ENCODE measurements at regions not wholly inside any gene's neighbourhood (a gene's known extent, or its start where the extent isn't known, plus 50 kb on each side); places are given as distances from the start of the nearest gene placed in this dataset.
"Not testable (repeated sequence)": the region's sequence is repeated elsewhere in the genome, so short reads cannot be mapped to it uniquely, and the experiment has no call there.

DNA sequence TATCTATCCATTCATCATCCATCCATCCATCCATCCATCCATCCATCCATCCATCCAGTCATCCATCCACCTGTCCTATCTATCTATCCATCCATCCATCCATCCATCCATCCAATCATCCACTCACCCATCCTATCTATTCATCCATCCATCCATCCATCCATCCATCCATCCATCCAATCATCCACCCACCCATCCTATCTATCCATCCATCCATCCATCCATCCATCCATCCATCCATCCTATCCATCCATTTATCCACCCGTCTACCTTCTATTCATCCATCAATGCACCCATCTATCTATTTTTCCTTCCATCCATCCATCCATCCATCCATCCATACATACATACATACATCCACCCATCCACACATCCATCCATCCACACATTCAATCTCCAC is 540.1 kb downstream of the TBC1D22A start:
- TF ChIP-seq TRIM28 (IDR thresholded peaks at IDR 0.05; ENCODE audit: borderline replicate concordance, low read length); OSR2 (tag by site-specific recombination; IDR thresholded peaks at IDR 0.05); ZFHX2 (tag by site-specific recombination; conservative IDR thresholded peaks at IDR 0.05); ZNF311 (tag by site-specific recombination; IDR thresholded peaks at IDR 0.05; ENCODE audit: borderline replicate concordance): not testable (repeated sequence)
- TF ChIP-seq, protein P1, sequence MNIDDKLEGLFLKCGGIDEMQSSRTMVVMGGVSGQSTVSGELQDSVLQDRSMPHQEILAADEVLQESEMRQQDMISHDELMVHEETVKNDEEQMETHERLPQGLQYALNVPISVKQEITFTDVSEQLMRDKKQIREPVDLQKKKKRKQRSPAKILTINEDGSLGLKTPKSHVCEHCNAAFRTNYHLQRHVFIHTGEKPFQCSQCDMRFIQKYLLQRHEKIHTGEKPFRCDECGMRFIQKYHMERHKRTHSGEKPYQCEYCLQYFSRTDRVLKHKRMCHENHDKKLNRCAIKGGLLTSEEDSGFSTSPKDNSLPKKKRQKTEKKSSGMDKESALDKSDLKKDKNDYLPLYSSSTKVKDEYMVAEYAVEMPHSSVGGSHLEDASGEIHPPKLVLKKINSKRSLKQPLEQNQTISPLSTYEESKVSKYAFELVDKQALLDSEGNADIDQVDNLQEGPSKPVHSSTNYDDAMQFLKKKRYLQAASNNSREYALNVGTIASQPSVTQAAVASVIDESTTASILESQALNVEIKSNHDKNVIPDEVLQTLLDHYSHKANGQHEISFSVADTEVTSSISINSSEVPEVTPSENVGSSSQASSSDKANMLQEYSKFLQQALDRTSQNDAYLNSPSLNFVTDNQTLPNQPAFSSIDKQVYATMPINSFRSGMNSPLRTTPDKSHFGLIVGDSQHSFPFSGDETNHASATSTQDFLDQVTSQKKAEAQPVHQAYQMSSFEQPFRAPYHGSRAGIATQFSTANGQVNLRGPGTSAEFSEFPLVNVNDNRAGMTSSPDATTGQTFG (tag by site-specific recombination; IDR thresholded peaks at IDR 0.05; ENCODE audit: borderline replicate concordance) = not testable (repeated sequence)
- TF ChIP-seq, protein P2, sequence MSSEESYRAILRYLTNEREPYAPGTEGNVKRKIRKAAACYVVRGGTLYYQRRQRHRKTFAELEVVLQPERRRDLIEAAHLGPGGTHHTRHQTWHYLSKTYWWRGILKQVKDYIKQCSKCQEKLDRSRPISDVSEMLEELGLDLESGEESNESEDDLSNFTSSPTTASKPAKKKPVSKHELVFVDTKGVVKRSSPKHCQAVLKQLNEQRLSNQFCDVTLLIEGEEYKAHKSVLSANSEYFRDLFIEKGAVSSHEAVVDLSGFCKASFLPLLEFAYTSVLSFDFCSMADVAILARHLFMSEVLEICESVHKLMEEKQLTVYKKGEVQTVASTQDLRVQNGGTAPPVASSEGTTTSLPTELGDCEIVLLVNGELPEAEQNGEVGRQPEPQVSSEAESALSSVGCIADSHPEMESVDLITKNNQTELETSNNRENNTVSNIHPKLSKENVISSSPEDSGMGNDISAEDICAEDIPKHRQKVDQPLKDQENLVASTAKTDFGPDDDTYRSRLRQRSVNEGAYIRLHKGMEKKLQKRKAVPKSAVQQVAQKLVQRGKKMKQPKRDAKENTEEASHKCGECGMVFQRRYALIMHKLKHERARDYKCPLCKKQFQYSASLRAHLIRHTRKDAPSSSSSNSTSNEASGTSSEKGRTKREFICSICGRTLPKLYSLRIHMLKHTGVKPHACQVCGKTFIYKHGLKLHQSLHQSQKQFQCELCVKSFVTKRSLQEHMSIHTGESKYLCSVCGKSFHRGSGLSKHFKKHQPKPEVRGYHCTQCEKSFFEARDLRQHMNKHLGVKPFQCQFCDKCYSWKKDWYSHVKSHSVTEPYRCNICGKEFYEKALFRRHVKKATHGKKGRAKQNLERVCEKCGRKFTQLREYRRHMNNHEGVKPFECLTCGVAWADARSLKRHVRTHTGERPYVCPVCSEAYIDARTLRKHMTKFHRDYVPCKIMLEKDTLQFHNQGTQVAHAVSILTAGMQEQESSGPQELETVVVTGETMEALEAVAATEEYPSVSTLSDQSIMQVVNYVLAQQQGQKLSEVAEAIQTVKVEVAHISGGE (tag by site-specific recombination; conservative IDR thresholded peaks at IDR 0.05; ENCODE audit: low read depth) = not testable (repeated sequence)
